AG09309 (cell line): ENCODE measurements at regions not wholly inside any gene's neighbourhood (a gene's known extent, or its start where the extent isn't known, plus 50 kb on each side); places are given as distances from the start of the nearest gene placed in this dataset.

Source experiments
- DNase-seq: peaks from one replicate; pipeline ENCODE4 v3.0.0-alpha.2; 2010; ENCODE audit warnings: low read depth
- H3K4me3 ChIP-seq: 2 replicates; pipeline ENCODE4 v1.5.1; 2011; ENCODE audit warnings: mild to moderate bottlenecking, low read depth, low read length, moderate library complexity; ENCODE audit not compliant: control insufficient read depth
- CTCF ChIP-seq: IDR thresholded peaks from 2 replicates; pipeline ENCODE4 v1.5.1; 2011; ENCODE audit warnings: mild to moderate bottlenecking, low read depth, low read length, inconsistent platforms; ENCODE audit not compliant: insufficient read depth, control insufficient read depth; ENCODE audit errors: missing control alignments

- H3K4me3 ChIP-seq, result no peak overlapping the region
- DNase-seq, result no peak
- TF ChIP-seq CTCF, result no peak
These were observed 122.2 kb upstream of the TFAP2D start for GRCh38 chr6:50591135-50591534.

- DNase-seq, result no peak
- no peak overlapping the region for H3K4me3 ChIP-seq
- no peak for TF ChIP-seq CTCF
These were observed 113.0 kb upstream of the TFAP2D start for GRCh38 chr6:50600280-50600679.

GRCh38 chr6:50602292-50602691 lies 111.0 kb upstream of the TFAP2D start:
- TF ChIP-seq CTCF, result peak; percentile 49
- DNase-seq, result no peak
- H3K4me3 ChIP-seq, result no peak overlapping the region

GRCh38 chr6:50608421-50608820 lies 104.9 kb upstream of the TFAP2D start:
- no peak for DNase-seq
- H3K4me3 ChIP-seq, result no peak overlapping the region
- no peak for TF ChIP-seq CTCF

- TF ChIP-seq CTCF, result no peak
- no peak overlapping the region for H3K4me3 ChIP-seq
- DNase-seq, result no peak
These were observed 102.8 kb upstream of the TFAP2D start for GRCh38 chr6:50610562-50610961.

- H3K4me3 ChIP-seq, result no peak overlapping the region
- no peak for TF ChIP-seq CTCF
These were observed 77.9 kb upstream of the TFAP2D start for GRCh38 chr6:50635429-50635828.

GRCh38 chr6:50637267-50637666 lies 76.1 kb upstream of the TFAP2D start:
- no peak overlapping the region for H3K4me3 ChIP-seq
- no peak for DNase-seq
- TF ChIP-seq CTCF, result no peak

More at GRCh38 chr6:50635429-50635828, 77.9 kb upstream of the TFAP2D start:
- DNase-seq, result no peak
